NCI-H524 treated with DMSO at 0.1 percent for 48 hours (cell line): ENCODE measurements at regions not wholly inside any gene's neighbourhood (a gene's known extent, or its start where the extent isn't known, plus 50 kb on each side); places are given as distances from the start of the nearest gene placed in this dataset.
"Not testable (repeated sequence)": the region's sequence is repeated elsewhere in the genome, so short reads cannot be mapped to it uniquely, and the experiment has no call there.

Experiments
- DNase-seq: peaks from one replicate; lab custom pipeline; 2025; lab: John Stamatoyannopoulos, UW

- DNase-seq, result no peak
Measured at GRCh38 chrX:7638078-7638710, 204.8 kb upstream of the VCX start.

GRCh38 chrX:7637066-7637465 lies 205.9 kb upstream of the VCX start:
- no peak for DNase-seq

- DNase-seq, result no peak
Measured at GRCh38 chrX:7635604-7636003, 207.4 kb upstream of the VCX start.

- no peak for DNase-seq
Measured at GRCh38 chrX:7620560-7620959, 222.4 kb upstream of the VCX start.

GRCh38 chrX:7617994-7618393 lies 225.0 kb upstream of the VCX start:
- no peak for DNase-seq

GRCh38 chrX:7614616-7615015 lies 228.4 kb upstream of the VCX start:
- DNase-seq, result peak; percentile 24

GRCh38 chrX:7608625-7609024 lies 234.3 kb upstream of the VCX start:
- not testable (repeated sequence) for DNase-seq

- peak; percentile 57 for DNase-seq
Measured at GRCh38 chrX:7606039-7606652, 236.8 kb upstream of the VCX start.

- no peak for DNase-seq
Measured at GRCh38 chrX:7603387-7603786, 239.6 kb upstream of the VCX start.

GRCh38 chrX:7596822-7597221 lies 246.1 kb upstream of the VCX start:
- DNase-seq, result no peak

GRCh38 chrX:7593370-7593769 lies 249.6 kb upstream of the VCX start:
- DNase-seq, result not testable (repeated sequence)

- no peak for DNase-seq
Measured at GRCh38 chrX:7586126-7586525, 256.8 kb upstream of the VCX start.

- no peak for DNase-seq
Measured at GRCh38 chrX:7582191-7582590, 260.8 kb upstream of the VCX start.

- DNase-seq, result no peak
Measured at GRCh38 chrX:7580127-7580526, 262.8 kb upstream of the VCX start.

GRCh38 chrX:7574325-7574724 lies 268.6 kb upstream of the VCX start:
- DNase-seq, result no peak

- DNase-seq, result no peak
Measured at GRCh38 chrX:7570432-7571029, 272.4 kb upstream of the VCX start.

- DNase-seq, result no peak
Measured at GRCh38 chrX:7568597-7568996, 274.4 kb upstream of the VCX start.

- DNase-seq, result no peak
Measured at GRCh38 chrX:7568130-7568529, 274.8 kb upstream of the VCX start.

GRCh38 chrX:7552760-7553159 lies 290.2 kb upstream of the VCX start:
- DNase-seq, result no peak

GRCh38 chrX:7546551-7547080 lies 296.4 kb upstream of the VCX start:
- no peak for DNase-seq

GRCh38 chrX:7545564-7545963 lies 297.4 kb upstream of the VCX start:
- DNase-seq, result no peak

GRCh38 chrX:7542587-7543380 lies 300.2 kb upstream of the VCX start:
- DNase-seq, result no peak

GRCh38 chrX:7522860-7523259 lies 320.1 kb upstream of the VCX start:
- DNase-seq, result no peak
